Colonic mucosa (tissue), 4 donors: ENCODE measurements at regions not wholly inside any gene's neighbourhood (a gene's known extent, or its start where the extent isn't known, plus 50 kb on each side); places are given as distances from the start of the nearest gene placed in this dataset.

Experiments
- DNase-seq: peaks from one replicate; pipeline ENCODE4 v3.0.0-alpha.2; 2020
- H3K27ac ChIP-seq: fragments of 200-600 bp; one replicate; pipeline ENCODE4 v1.8.0; 2021
- H3K27me3 ChIP-seq: fragments of 200-600 bp; one replicate; pipeline ENCODE4 v1.8.0; 2021
- H3K36me3 ChIP-seq: fragments of 200-600 bp; one replicate; pipeline ENCODE4 v1.8.0; 2021
- H3K4me1 ChIP-seq: fragments of 200-600 bp; one replicate; pipeline ENCODE4 v1.8.0; 2021; ENCODE audit warnings: mild to moderate bottlenecking
- H3K4me3 ChIP-seq: fragments of 200-600 bp; one replicate; pipeline ENCODE4 v1.8.0; 2021
- H3K9ac ChIP-seq, 2 donors: one replicate each; pipeline ENCODE4 v1.7.0; 2013; ENCODE audit warnings: control low read depth in 2 of 2, low read depth in 2 of 2, low read length in 2 of 2
- H3K9me3 ChIP-seq: fragments of 200-600 bp; one replicate; pipeline ENCODE4 v1.8.0; 2021
- CTCF ChIP-seq: fragments of 200-600 bp; IDR thresholded peaks from one replicate; pipeline ENCODE4 v1.8.0; 2022; ENCODE audit warnings: antibody characterized with exemption, mild to moderate bottlenecking
- intact Hi-C: fragments of 100-400 bp; cut with DNase I; formaldehyde crosslinking; loops from one replicate; pipeline ENCODE4 v1.14.1; 2022
- donor health status: healthy.
- donor health status: DM: no; HTN: no; CAD: no.
- donor health status: DM: no; HTN: no; CAD: no.

DNA sequence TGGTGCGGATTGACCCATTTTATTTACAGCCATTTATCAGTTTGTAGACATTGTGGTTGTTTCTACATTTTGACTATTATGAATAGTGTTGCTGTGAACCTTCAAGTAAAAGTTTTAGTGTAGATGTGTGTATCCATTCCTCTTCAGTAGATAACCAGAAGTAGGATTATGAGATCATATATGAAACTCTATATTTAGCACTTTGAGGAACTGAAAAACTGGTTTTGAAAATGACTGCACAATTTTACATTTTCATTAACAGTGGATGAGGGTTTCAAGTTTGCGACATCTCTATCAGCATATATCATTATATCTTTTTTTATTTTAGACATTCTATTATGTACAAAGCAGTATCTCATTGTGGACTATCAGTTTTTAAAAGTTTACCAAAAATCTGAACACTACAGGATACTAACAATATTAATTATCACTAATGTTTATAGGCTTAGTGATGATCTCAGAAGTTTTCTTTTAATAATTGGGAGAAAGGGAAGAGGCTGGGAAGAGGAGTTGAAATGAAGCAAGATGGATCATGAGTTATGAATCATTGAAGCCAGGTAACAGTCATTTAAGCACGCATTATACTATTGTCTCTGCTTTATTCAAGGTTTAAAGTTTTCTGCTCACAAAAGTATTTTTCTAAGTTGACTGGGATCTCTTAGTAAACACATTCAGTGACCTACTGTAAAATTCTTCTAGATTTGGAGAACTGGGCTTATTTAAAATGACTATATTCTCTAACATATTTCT, 329.0 kb upstream of the LRATD1 start:
- Histone ChIP-seq H3K36me3 (no peaks in the 10 kb centered on the region), H3K27me3 (no peaks in the 10 kb centered on the region), H3K27ac (no peak overlapping the region), H3K4me3 (no peak overlapping the region), H3K4me1 (no peaks in the 10 kb centered on the region), H3K9me3 (no peaks in the 10 kb centered on the region), H3K9ac (no peak overlapping the region)
- DNase-seq, result no peak
- TF ChIP-seq CTCF, result no peak
- intact Hi-C loops, result no loop called here

DNA sequence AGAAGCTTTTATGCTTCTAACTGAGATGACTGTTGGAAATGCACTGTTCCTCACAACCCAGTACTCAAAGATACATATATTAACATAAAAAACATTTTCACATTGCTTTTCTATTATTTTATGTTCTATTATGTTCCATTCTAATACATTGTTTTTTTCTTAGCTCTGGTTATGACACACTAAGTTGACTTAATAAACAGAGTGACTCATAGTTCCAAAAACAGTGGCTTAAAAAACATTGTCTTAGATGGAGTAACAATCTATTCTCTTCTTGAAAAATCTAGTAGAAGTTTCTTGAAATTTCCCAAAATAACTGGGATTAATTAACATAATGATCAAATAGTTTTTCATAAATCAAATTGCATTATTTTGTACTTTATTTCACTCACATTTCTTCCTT, 328.2 kb upstream of the LRATD1 start:
- Histone ChIP-seq H3K4me3 (no peak overlapping the region), H3K27me3 (no peaks in the 10 kb centered on the region), H3K9me3 (no peaks in the 10 kb centered on the region), H3K27ac (no peak overlapping the region), H3K9ac (no peak overlapping the region), H3K4me1 (no peaks in the 10 kb centered on the region), H3K36me3 (no peaks in the 10 kb centered on the region)
- intact Hi-C loops, result no loop called here
- no peak for DNase-seq
- TF ChIP-seq CTCF, result no peak

GRCh38 chr2:14306268-14306861, 326.2 kb upstream of the LRATD1 start:
- no peak for DNase-seq
- Histone ChIP-seq H3K27me3 (no peaks in the 10 kb centered on the region), H3K9ac (no peak overlapping the region), H3K9me3 (no peaks in the 10 kb centered on the region), H3K36me3 (no peaks in the 10 kb centered on the region), H3K27ac (no peak overlapping the region), H3K4me3 (no peak overlapping the region), H3K4me1 (no peaks in the 10 kb centered on the region)
- TF ChIP-seq CTCF, result no peak
- intact Hi-C loops, result no loop called here

GRCh38 chr2:14313341-14313740, 319.2 kb upstream of the LRATD1 start:
- no peak overlapping the region for H3K27ac ChIP-seq
- H3K9ac ChIP-seq, result no peak overlapping the region
- TF ChIP-seq CTCF, result no peak
- intact Hi-C loops, result no loop called here
- H3K36me3 ChIP-seq, result no peaks in the 10 kb centered on the region
- no peak for DNase-seq
- no peaks in the 10 kb centered on the region for H3K9me3 ChIP-seq
- no peaks in the 10 kb centered on the region for H3K27me3 ChIP-seq
- no peak overlapping the region for H3K4me3 ChIP-seq
- H3K4me1 ChIP-seq, result no peaks in the 10 kb centered on the region

DNA sequence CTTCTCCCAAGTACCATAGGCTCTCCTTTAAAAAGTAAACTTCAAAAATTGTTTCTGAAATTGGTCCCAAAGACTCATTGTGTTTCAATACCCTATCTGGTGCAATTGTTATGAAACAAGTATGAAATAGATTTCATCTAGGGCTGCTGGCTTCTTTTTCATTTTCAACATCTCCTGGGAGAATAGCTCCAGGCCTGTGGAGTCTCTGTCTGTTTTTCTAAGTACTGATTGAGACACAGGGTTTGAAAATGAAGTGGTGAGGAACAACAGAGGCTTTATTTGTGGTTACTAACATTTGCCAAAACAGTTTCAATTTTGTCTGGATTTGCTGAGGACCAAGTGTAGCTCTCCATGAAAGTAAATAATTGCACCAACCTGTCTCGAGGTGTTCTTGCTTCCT, 315.9 kb upstream of the LRATD1 start:
- no peaks in the 10 kb centered on the region for H3K4me1 ChIP-seq
- no peaks in the 10 kb centered on the region for H3K9me3 ChIP-seq
- no peak for DNase-seq
- TF ChIP-seq CTCF, result no peak
- H3K27me3 ChIP-seq, result no peaks in the 10 kb centered on the region
- no peak overlapping the region for H3K4me3 ChIP-seq
- no peak overlapping the region for H3K9ac ChIP-seq
- H3K36me3 ChIP-seq, result no peaks in the 10 kb centered on the region
- H3K27ac ChIP-seq, result no peak overlapping the region
- intact Hi-C loops, result no loop called here
